HG03025 (cell line): ENCODE measurements at regions not wholly inside any gene's neighbourhood (a gene's known extent, or its start where the extent isn't known, plus 50 kb on each side); places are given as distances from the start of the nearest gene placed in this dataset.

Experiments
- ATAC-seq: cut with Tn5 transposase; IDR thresholded peaks from one replicate; pipeline ENCODE4 v1.9.1; 2021; ENCODE audit warnings: mild to moderate bottlenecking, moderate library complexity; ENCODE audit not compliant: unreplicated experiment, low FRiP score

GRCh38 chr4:151955721-151956380 lies 195.0 kb upstream of the GATB start:
- no peak for ATAC-seq

- ATAC-seq: no peak
Measured at GRCh38 chr4:151953795-151954372, 193.1 kb upstream of the GATB start.

GRCh38 chr4:151953312-151953711 lies 192.5 kb upstream of the GATB start:
- no peak for ATAC-seq

GRCh38 chr4:151952711-151953254 lies 192.0 kb upstream of the GATB start:
- no peak for ATAC-seq

- ATAC-seq: no peak
Measured at GRCh38 chr4:151952137-151952536, 191.3 kb upstream of the GATB start.

GRCh38 chr4:151951671-151952050 lies 190.9 kb upstream of the GATB start:
- ATAC-seq: no peak

GRCh38 chr4:151950993-151951670 lies 190.3 kb upstream of the GATB start:
- ATAC-seq: no peak

GRCh38 chr4:151948351-151949016 lies 187.7 kb upstream of the GATB start:
- ATAC-seq: no peak

- no peak for ATAC-seq
Measured at GRCh38 chr4:151946718-151947117, 185.9 kb upstream of the GATB start.

GRCh38 chr4:151942971-151943370 lies 182.2 kb upstream of the GATB start:
- no peak for ATAC-seq

- ATAC-seq: no peak
Measured at GRCh38 chr4:151940926-151941617, 180.3 kb upstream of the GATB start.

GRCh38 chr4:151940291-151940690 lies 179.5 kb upstream of the GATB start:
- ATAC-seq: no peak

- ATAC-seq: no peak
Measured at GRCh38 chr4:151939670-151940069, 178.9 kb upstream of the GATB start.

GRCh38 chr4:151935411-151935810 lies 174.6 kb upstream of the GATB start:
- no peak for ATAC-seq

GRCh38 chr4:151934766-151935165 lies 174.0 kb upstream of the GATB start:
- ATAC-seq: no peak

- ATAC-seq: no peak
Measured at GRCh38 chr4:151933122-151933827, 172.5 kb upstream of the GATB start.

- ATAC-seq: no peak
Measured at GRCh38 chr4:151931563-151931962, 170.8 kb upstream of the GATB start.

- ATAC-seq: no peak
Measured at GRCh38 chr4:151930372-151930771, 169.6 kb upstream of the GATB start.

- no peak for ATAC-seq
Measured at GRCh38 chr4:151928112-151928511, 167.3 kb upstream of the GATB start.

GRCh38 chr4:151922811-151923210 lies 162.0 kb upstream of the GATB start:
- no peak for ATAC-seq
